Retina (tissue), 1 donor: ENCODE measurements at regions not wholly inside any gene's neighbourhood (a gene's known extent, or its start where the extent isn't known, plus 50 kb on each side); places are given as distances from the start of the nearest gene placed in this dataset.

ENCODE experiments used
- DNase-seq: peaks from one replicate; pipeline ENCODE4 v3.0.0-alpha.2; 2016

DNA sequence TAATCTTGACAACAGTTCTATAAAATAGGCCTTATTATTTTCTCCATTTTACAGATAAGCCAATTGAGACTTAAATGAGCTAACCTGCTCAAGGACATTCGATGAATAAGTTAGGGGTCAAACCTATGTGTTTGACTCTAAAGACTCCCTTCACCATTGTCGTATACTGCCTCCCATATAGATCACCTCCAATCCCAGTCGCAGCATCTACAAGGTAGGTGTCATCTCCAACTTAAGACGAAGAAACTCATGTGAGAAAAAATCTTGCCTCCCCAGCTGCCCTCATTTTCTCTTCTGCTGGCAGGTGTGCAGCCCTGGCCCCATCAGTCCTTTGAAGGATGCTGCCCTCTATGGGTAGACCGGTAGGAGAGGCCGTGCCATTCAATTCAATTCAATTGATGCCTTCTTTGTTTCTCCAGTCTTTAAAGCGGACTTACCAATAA is 75.2 kb upstream of the SMARCA2 start:
- DNase-seq, result no peak

DNA sequence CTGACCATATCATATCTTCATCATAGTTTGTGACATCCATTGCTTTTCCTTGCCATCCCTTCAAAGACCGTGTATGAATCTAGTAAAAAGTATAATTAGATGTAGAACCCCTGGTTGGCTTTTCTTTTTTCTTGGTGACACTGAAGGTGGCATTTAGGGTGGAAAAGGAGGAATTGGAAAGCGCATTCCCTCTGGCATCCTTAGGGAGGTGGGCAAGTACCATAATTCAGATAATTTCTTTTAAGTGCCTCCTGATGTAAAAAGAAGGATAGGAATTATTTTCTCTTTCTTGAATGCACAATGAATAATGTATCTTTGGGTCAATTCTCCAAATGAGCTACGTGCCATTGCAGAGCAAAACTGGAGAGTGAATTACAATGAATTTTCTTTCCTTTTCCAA is 73.2 kb upstream of the SMARCA2 start:
- no peak for DNase-seq

DNA sequence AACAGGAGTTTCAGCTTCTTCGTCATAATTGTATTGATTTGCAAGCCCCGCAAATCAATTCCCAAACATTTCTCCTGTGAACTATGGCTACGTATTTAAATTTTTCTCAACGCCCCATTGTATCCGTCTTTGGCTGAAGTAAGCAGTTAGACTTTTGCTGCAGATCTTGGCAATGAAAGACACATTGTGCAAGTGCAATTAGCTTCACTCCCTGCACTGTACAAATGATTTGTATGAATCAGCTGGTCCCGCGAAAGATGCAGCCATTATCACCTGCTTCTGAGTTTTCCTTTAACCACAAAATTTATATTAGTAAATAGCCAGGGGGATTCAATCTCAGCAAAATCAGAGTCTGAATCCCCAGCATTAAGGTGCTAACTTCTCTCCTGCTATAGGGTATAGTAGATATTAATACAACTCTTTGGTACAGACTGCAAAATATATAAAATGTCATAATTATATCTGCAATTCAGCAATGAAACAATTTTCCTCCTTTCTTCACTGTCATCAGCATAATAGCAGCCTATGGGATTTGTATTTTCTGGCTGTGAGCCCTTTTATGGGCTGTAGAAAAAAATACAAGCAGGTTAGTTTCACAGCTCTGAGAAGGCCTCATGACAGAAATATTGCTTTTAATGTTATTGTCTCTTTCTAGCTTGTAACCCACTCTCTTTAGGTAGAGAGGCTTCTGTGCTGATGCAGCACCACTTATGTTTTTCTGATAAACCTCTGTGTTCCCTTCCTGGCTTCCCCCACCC is 68.4 kb upstream of the SMARCA2 start:
- no peak for DNase-seq

DNA sequence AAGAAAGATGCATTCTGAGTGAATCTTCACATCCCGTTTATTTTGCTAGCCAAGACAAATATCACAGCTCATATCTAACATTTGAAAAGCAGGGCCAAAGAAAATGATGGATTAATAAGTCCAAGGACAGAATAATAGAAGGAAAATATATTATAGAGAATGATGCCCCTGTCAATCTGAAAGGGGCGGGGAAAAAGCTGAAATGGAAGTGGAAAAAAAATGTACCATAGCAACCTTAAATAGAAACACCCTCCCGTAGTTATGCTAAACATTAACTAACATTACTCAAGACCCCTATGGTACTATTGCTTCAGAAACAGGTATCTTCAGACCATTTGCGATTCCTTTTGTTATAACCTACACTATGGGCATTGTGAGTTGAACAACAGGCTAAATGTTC is 67.7 kb upstream of the SMARCA2 start:
- DNase-seq, result no peak

DNA sequence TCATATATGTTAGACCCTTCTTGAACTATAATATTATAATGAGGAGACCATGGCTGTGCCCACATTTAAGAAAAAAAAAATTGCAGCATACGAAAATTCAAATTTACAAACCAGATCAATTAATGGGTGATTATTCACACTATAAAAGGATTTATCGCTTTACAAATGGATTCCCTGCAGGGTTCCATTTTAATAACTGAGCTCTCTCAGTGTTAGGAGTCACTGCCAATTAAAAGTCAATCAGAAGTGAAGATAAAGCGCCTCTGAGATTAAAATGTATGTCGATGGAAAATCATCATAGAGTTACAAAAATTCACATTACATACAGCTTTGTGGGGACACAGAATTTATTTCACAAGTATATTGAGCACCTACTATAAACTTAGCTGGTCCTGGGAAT is 66.6 kb upstream of the SMARCA2 start:
- DNase-seq, result no peak

DNA sequence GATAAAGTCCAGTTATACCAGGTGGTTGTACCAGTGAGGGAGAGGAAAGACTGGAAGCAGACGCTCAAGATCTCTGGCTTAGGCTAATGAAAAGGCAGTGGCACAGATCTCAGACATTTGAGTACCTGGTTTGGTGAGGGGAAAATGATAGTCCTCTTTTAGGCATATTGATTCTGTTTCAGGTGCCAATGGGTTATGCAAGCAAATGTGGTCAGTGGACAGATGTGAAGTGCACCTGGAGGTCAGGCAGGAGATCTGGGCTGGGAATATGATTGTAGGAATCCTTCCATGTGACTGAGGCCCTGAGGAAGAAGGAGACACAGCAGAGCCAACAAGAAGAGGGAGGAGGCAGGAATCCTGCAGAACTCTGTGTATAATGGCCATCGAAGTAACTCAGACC is 63.7 kb upstream of the SMARCA2 start:
- DNase-seq, result no peak

DNA sequence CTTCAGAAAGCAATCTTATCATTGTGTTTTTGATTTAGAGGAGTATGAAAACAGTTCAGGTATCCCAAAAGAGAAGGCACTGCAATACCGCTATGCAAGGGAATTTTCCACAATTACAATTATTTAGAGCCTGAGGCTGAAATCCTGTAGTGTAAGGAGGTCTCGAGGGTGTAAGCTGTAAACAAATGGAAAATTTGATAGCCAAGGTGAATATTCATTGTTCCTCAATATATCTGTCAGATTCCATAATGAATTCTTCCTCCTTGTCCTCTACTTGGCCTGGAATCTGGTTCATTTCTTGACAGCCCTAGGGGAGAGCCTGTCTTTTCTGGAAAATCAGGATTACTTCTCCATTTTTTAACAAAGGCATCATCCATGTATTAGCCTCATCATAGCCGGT is 63.1 kb upstream of the SMARCA2 start:
- DNase-seq, result no peak

DNA sequence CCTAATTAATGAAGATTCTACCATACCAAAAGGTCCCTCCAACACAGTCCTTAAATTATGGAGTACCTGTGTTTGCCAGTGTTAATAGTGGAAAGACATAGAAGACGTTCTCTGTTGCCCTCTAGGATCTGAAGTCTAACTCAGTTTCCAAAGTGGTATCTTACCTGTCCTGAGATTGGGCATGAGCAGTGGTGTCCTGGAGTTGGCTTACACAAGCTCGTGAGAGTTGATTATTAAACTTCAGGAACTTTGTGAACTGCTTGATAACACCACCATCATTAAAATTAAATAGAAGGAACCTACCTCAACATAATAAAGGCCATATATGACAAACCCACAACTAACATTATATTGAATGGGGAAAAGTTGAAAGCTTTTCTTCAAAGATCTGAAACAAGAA is 60.9 kb upstream of the SMARCA2 start:
- no peak for DNase-seq

DNA sequence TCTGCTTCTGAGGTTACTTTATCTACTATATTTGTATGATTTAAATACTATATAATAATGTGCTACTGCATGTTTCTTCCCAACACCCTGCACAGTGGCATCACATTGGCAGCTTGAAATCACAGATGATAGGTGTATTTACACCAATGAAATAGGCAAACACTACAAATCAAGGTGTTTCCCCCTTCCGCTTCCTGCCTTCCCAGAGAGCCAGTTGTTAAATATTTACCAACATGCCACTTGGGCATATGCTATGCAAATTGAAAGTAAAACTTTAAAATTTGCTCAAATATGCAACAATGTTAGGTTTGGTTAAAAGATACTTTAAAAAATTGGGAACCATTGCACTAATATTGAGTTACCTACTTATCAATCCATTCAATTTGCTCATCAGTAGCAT is 58.2 kb upstream of the SMARCA2 start:
- no peak for DNase-seq

DNA sequence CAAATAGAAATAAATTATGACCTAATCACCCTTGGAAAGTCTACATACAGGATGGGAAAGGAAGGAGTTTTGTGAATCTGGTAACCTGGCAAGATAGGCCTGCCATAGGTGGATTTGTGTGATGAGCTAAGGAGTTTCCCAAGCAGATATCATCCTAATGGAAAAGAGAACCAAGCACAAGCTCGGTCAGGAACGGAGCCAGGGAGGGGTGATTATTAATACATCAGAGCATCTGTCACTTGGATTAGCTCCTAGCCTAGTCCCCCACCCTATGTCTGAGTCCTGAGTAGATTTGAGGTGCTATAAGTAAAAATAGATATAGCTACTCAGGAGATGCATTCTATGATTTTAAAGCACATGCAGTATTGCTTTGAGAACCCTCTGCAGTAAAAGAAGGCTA is 57.3 kb upstream of the SMARCA2 start:
- DNase-seq, result no peak

DNA sequence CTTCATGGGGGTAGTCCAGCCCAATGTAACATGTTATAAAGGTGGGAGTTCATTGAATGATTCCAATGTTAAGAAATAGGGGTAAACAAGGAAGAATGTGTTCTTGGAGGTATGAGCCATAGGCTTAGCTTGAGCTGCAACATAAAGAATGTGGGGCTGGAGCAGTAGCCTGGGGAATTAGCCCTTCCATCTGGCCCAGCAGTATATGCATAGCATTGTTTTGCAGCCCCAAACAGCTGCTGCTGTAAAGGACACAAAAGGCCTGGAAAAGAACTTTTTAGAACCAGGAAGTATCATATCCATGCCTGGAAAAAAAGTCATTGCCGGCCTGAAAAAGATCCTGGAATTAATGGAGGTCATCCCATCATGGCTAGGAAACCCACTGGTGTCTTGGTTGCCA is 55.8 kb upstream of the SMARCA2 start:
- no peak for DNase-seq

DNA sequence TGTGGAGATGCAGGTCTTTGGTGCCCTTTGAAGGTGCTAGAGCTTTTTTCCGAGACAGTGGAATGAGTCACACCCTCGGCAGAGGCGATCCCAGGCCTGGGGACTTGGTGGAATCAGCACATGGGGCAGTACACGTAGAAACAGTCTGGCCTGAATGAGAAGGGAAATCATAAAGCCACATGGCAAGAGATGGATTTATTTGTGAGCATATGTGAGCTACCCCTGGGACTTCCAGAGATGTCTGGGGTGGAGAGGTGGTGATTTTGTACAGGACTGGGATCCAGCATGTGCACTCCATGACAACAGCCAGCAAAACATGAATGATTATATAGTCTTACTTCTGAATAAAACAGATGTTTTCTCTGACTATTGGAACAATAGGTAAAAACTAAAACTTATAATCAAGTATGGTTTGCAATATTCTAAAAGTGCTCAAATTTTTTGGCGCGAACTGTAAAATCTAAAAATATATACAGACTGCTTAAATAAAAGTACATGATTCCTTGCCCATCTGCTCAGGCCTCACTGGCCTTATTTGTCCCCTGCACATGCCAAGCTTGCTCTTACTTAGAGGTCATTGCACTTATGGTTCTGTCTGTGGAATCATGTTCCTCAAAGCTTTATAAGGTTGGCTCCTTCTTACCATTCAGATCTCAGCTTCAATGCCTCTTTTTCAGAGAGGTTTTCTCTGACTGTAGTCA is 54.7 kb upstream of the SMARCA2 start:
- DNase-seq, result no peak

DNA sequence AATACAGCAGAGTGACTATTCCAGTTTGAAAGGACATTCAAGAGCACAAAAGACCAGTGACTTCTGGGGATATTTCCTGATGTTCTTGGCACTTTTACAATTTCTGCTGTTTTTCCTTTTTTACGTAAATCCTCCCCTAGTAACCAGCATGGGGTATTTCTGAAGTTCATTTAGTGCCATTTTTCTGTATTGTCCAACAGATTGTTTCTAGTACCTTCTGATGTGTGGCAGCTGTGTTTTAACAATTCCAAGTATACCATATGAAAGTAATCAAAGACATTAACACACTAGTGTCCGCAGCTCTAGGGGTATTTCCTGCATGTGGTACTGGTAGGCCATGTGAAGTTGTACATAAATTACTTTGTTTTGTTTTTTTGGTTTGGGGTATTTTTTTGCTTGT is 53.0 kb upstream of the SMARCA2 start:
- DNase-seq, result no peak

DNA sequence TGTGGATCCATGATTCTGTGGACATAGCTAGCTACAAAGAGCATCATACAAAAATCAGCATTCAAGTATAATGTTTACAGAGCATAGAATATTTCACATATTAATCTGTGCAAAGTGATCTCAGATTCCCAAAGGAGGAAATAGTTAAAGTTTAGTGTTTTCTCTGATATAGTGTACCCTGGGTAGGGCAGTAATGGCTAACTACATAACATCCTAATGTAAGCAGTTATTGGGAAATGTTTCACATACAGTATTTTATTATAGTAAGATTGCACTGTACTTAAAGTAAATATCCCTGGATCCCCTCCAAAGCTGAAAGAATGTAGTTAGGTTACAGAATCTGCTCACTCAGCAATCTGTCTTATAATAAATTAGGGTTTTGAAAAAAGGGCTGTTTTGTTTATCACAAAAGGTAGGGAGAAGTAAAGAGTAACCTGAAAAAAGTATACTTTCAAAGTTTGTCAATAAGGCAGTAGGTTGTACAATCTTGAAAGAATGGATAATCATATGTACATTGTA is 52.5 kb upstream of the SMARCA2 start:
- no peak for DNase-seq

DNA sequence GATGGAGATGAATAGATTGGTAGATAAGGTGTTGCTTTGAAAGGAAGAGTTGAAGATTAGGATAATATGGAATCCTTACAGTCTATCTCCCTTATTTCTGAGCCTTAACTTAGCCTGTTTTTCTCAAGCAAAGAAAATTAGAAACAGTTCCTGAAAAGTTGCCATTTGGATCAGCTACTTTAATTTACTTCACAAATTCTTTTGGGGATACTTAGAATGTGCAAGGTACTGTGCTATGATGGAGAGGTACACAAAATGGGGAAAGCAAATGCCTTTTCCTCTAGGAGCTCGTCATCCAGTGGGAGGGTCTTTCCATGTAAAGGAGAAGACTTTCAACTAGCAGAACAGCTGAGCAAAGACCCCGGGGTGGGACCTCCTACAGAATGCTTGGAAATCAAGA is 51.1 kb upstream of the SMARCA2 start:
- no peak for DNase-seq
